HG03342 (cell line): ENCODE measurements at regions not wholly inside any gene's neighbourhood (a gene's known extent, or its start where the extent isn't known, plus 50 kb on each side); places are given as distances from the start of the nearest gene placed in this dataset.

ENCODE experiments used
- ATAC-seq: cut with Tn5 transposase; IDR thresholded peaks from one replicate; pipeline ENCODE4 v1.9.1; 2021; ENCODE audit warnings: mild to moderate bottlenecking, moderate library complexity; ENCODE audit not compliant: unreplicated experiment

GRCh38 chr15:95826412-95827195 is 503.9 kb upstream of the NR2F2 start:
- ATAC-seq, result no peak

- ATAC-seq, result no peak
These were observed 501.4 kb upstream of the NR2F2 start for GRCh38 chr15:95829062-95829461.

GRCh38 chr15:95830281-95830680 is 500.2 kb upstream of the NR2F2 start:
- ATAC-seq, result no peak

- ATAC-seq, result no peak
These were observed 497.8 kb upstream of the NR2F2 start for GRCh38 chr15:95832668-95833067.

GRCh38 chr15:95834028-95834804 is 496.3 kb upstream of the NR2F2 start:
- ATAC-seq, result no peak

GRCh38 chr15:95836536-95836935 is 494.0 kb upstream of the NR2F2 start:
- ATAC-seq, result no peak

- no peak for ATAC-seq
These were observed 493.0 kb upstream of the NR2F2 start for GRCh38 chr15:95837341-95838004.

GRCh38 chr15:95839367-95839782 is 491.1 kb upstream of the NR2F2 start:
- peak; percentile 87 for ATAC-seq

- ATAC-seq, result no peak
These were observed 490.5 kb upstream of the NR2F2 start for GRCh38 chr15:95840004-95840403.

GRCh38 chr15:95840855-95841254 is 489.6 kb upstream of the NR2F2 start:
- ATAC-seq, result no peak

- ATAC-seq, result no peak
These were observed 487.9 kb upstream of the NR2F2 start for GRCh38 chr15:95842576-95842975.

- no peak for ATAC-seq
These were observed 487.1 kb upstream of the NR2F2 start for GRCh38 chr15:95843241-95843910.

- peak; percentile 16 for ATAC-seq
These were observed 484.5 kb upstream of the NR2F2 start for GRCh38 chr15:95845862-95846515.

GRCh38 chr15:95848126-95848525 is 482.4 kb upstream of the NR2F2 start:
- ATAC-seq, result no peak

- ATAC-seq, result no peak
These were observed 479.7 kb upstream of the NR2F2 start for GRCh38 chr15:95850837-95851236.

GRCh38 chr15:95853350-95853749 is 477.1 kb upstream of the NR2F2 start:
- ATAC-seq, result no peak

GRCh38 chr15:95857124-95857757 is 473.3 kb upstream of the NR2F2 start:
- no peak for ATAC-seq

GRCh38 chr15:95857758-95858157 is 472.7 kb upstream of the NR2F2 start:
- ATAC-seq, result no peak

GRCh38 chr15:95860406-95860805 is 470.1 kb upstream of the NR2F2 start:
- ATAC-seq, result no peak

GRCh38 chr15:95864467-95864886 is 466.0 kb upstream of the NR2F2 start:
- ATAC-seq, result peak; percentile 85
